ENCODE measurements at regions not wholly inside any gene's neighbourhood (a gene's known extent, or its start where the extent isn't known, plus 50 kb on each side); places are given as distances from the start of the nearest gene placed in this dataset.

- ATAC-seq (no peak), DNase-seq (no peak)
- H3K4me3 ChIP-seq: no peak overlapping the region
- no peaks in the 10 kb centered on the region for H3K27me3 ChIP-seq
- no peaks in the 10 kb centered on the region for H3K4me1 ChIP-seq
- intact Hi-C loops (cut with DNase I): no loop called here
- WGBS, 4 donors: 96 to 99% (median 97%) methylated on average over 6 of the region's 6 CpGs
- no peak overlapping the region for H3K27ac ChIP-seq
- peaks cover 0 to 24% (median 7%) of the 10 kb centered on the region in 9 donors for H3K36me3 ChIP-seq
- no peak for TF ChIP-seq POLR2A (IDR thresholded peaks at IDR 0.05)
- TF ChIP-seq CTCF (IDR thresholded peaks at IDR 0.05): no peak
- peaks cover 0 to 32% (median 0%) of the 10 kb centered on the region in 12 donors for H3K9me3 ChIP-seq
Observed at GRCh38 chr19:27775395-27775794, 1437.6 kb downstream of the UQCRFS1 start.

- TF ChIP-seq POLR2A (IDR thresholded peaks at IDR 0.05) (no peak), CTCF (IDR thresholded peaks at IDR 0.05) (peak in 4 of 12 donors; percentile 12 to 23 (median 15))
- no peaks in the 10 kb centered on the region for H3K4me1 ChIP-seq
- H3K27ac ChIP-seq: no peak overlapping the region
- H3K36me3 ChIP-seq: peaks cover 0 to 24% (median 7%) of the 10 kb centered on the region in 9 donors
- H3K9me3 ChIP-seq: peaks cover 0 to 32% (median 0%) of the 10 kb centered on the region in 12 donors
- DNase-seq (no peak), ATAC-seq (no peak)
- intact Hi-C loops (cut with DNase I): no loop called here
- WGBS, 4 donors: 88 to 93% (median 91%) methylated on average over 7 of the region's 7 CpGs
- H3K27me3 ChIP-seq: no peaks in the 10 kb centered on the region
- H3K4me3 ChIP-seq: no peak overlapping the region
Observed at GRCh38 chr19:27774827-27775226, 1438.1 kb downstream of the UQCRFS1 start.

- H3K4me1 ChIP-seq: no peaks in the 10 kb centered on the region
- 95 to 98% (median 96%) methylated on average over 10 of the region's 10 CpGs for WGBS, 4 donors
- no peak overlapping the region for H3K27ac ChIP-seq
- no peak for ATAC-seq
- DNase-seq: no peak
- H3K36me3 ChIP-seq: peaks cover 0 to 24% (median 7%) of the 10 kb centered on the region in 9 donors
- intact Hi-C loops (cut with DNase I): no loop called here
- H3K27me3 ChIP-seq: no peaks in the 10 kb centered on the region
- no peak overlapping the region for H3K4me3 ChIP-seq
- peaks cover 0 to 32% (median 0%) of the 10 kb centered on the region in 12 donors for H3K9me3 ChIP-seq
- no peak for TF ChIP-seq CTCF (IDR thresholded peaks at IDR 0.05)
- TF ChIP-seq POLR2A (IDR thresholded peaks at IDR 0.05): no peak
Observed at GRCh38 chr19:27774337-27774736, 1438.6 kb downstream of the UQCRFS1 start.

- Histone ChIP-seq H3K27me3 (no peaks in the 10 kb centered on the region), H3K4me1 (no peaks in the 10 kb centered on the region), H3K4me3 (no peak overlapping the region), H3K27ac (no peak overlapping the region), H3K9me3 (peaks cover 0 to 40% (median 1%) of the 10 kb centered on the region in 12 donors), H3K36me3 (peaks cover 0 to 24% (median 7%) of the 10 kb centered on the region in 9 donors)
- ATAC-seq (no peak), DNase-seq (no peak)
- WGBS, 4 donors: 79 to 86% (median 82%) methylated on average over 11 of the region's 11 CpGs
- intact Hi-C loops (cut with DNase I): no loop called here
- no peak for TF ChIP-seq CTCF (IDR thresholded peaks at IDR 0.05)
- no peak for TF ChIP-seq POLR2A (IDR thresholded peaks at IDR 0.05)
Observed at GRCh38 chr19:27773318-27774094, 1439.4 kb downstream of the UQCRFS1 start.

Data from heart left ventricle (tissue), 16 donors.